HepG2 (cell line): ENCODE measurements at regions not wholly inside any gene's neighbourhood (a gene's known extent, or its start where the extent isn't known, plus 50 kb on each side); places are given as distances from the start of the nearest gene placed in this dataset.

Source experiments
- CBX5 ChIP-seq: sonication (generic); formaldehyde crosslinking; IDR thresholded peaks from 2 replicates; pipeline ENCODE4 v1.4.0; 2020; ENCODE audit warnings: missing genetic modification reagents, borderline replicate concordance
- NFE2L2 ChIP-seq: fragments of 150-350 bp; IDR thresholded peaks from 2 replicates; pipeline ENCODE4 v1.6.1; 2014; ENCODE audit warnings: low read length
- PAWR ChIP-seq: sonication (generic); formaldehyde crosslinking; IDR thresholded peaks from 2 replicates; pipeline ENCODE4 v1.4.0; 2020; ENCODE audit warnings: missing genetic modification reagents, mild to moderate bottlenecking, borderline replicate concordance
- ZNF576 ChIP-seq: sonication (generic); formaldehyde crosslinking; IDR thresholded peaks from 2 replicates; pipeline ENCODE4 v1.4.0; 2020; ENCODE audit warnings: mild to moderate bottlenecking, missing genetic modification reagents
- ZNF577 ChIP-seq: sonication (generic); formaldehyde crosslinking; IDR thresholded peaks from 2 replicates; pipeline ENCODE4 v1.4.0; 2020; ENCODE audit warnings: mild to moderate bottlenecking, low read depth, missing genetic modification reagents, borderline replicate concordance

GRCh38 chr2:107006836-107007235, 120.9 kb upstream of the ST6GAL2 start:
- TF ChIP-seq NFE2L2, result no peak
- no peak for TF ChIP-seq ZNF577 (CRISPR knock-in tag)
- no peak for TF ChIP-seq CBX5 (CRISPR knock-in tag)
- TF ChIP-seq PAWR, result no peak
- TF ChIP-seq ZNF576 (CRISPR knock-in tag), result no peak
